WTC11 (cell line): ENCODE measurements at regions not wholly inside any gene's neighbourhood (a gene's known extent, or its start where the extent isn't known, plus 50 kb on each side); places are given as distances from the start of the nearest gene placed in this dataset.

Source experiments
- ATAC-seq: fragments of 200-7000 bp; cut with Tn5 transposase; 2 replicates; pipeline ENCODE4 v1.10.0; 2021; ENCODE audit warnings: mild to moderate bottlenecking, moderate library complexity
- CTCF ChIA-PET: fragments of 300-600 bp; sonication (Branson Sonifier 250); formaldehyde crosslinking; loops from one replicate; lab custom pipeline; 2021; ENCODE audit warnings: antibody characterized with exemption; lab: Charles Lee
- POLR2A ChIA-PET: fragments of 350-600 bp; sonication (Branson Sonifier 250); formaldehyde crosslinking; loops from one replicate; lab custom pipeline; 2021; ENCODE audit warnings: antibody characterized with exemption; lab: Charles Lee
- DNase-seq: peaks from one replicate; pipeline ENCODE4 v3.0.0; 2021; ENCODE audit warnings: low spot score
- H3K27ac Mint-ChIP-seq: 2 replicates; pipeline ENCODE4 v1.8.0; 2021; ENCODE audit warnings: mixed read lengths
- H3K27me3 Mint-ChIP-seq: 2 replicates; pipeline ENCODE4 v1.8.0; 2021; ENCODE audit warnings: low read depth, mild to moderate bottlenecking, moderate library complexity, mixed read lengths
- H3K36me3 Mint-ChIP-seq: 2 replicates; pipeline ENCODE4 v1.8.0; 2021; ENCODE audit warnings: mixed read lengths
- H3K4me1 Mint-ChIP-seq: 2 replicates; pipeline ENCODE4 v1.8.0; 2022; ENCODE audit warnings: mixed read lengths
- H3K4me3 Mint-ChIP-seq: 2 replicates; pipeline ENCODE4 v1.8.0; 2021; ENCODE audit warnings: mild to moderate bottlenecking, moderate library complexity, mixed read lengths
- H3K9me3 Mint-ChIP-seq: 2 replicates; pipeline ENCODE4 v1.8.0; 2021; ENCODE audit warnings: mixed read lengths
- ARID4B ChIP-seq: sonication (generic); formaldehyde crosslinking; IDR thresholded peaks from 2 replicates; pipeline ENCODE4 v1.8.0; 2023; ENCODE audit warnings: missing genetic modification reagents, mild to moderate bottlenecking, borderline replicate concordance
- CREM ChIP-seq: sonication (generic); formaldehyde crosslinking; IDR thresholded peaks from 2 replicates; pipeline ENCODE4 v1.8.1; 2022; ENCODE audit warnings: mild to moderate bottlenecking, missing genetic modification reagents, moderate library complexity
- CTCF ChIP-seq: fragments of 200-600 bp; IDR thresholded peaks from 2 replicates; pipeline ENCODE4 v1.8.0; 2022; ENCODE audit warnings: antibody characterized with exemption
- ELF4 ChIP-seq: sonication (generic); formaldehyde crosslinking; IDR thresholded peaks from 2 replicates; pipeline ENCODE4 v1.8.1; 2022; ENCODE audit warnings: low read depth, mild to moderate bottlenecking, moderate library complexity, missing genetic modification reagents
- ERG ChIP-seq: fragments of 250-450 bp; sonication (Bioruptor Pico); IDR thresholded peaks from 2 replicates; pipeline ENCODE4 v1.8.0; 2021; ENCODE audit warnings: mild to moderate bottlenecking
- FOXP1 ChIP-seq: sonication (generic); formaldehyde crosslinking; IDR thresholded peaks from 2 replicates; pipeline ENCODE4 v1.8.0; 2022; ENCODE audit warnings: missing genetic modification reagents, mild to moderate bottlenecking, moderate library complexity, borderline replicate concordance
- MLX ChIP-seq: sonication (generic); formaldehyde crosslinking; IDR thresholded peaks from 2 replicates; pipeline ENCODE4 v1.8.1; 2023; ENCODE audit warnings: mild to moderate bottlenecking, missing genetic modification reagents, moderate library complexity
- MYBL2 ChIP-seq: sonication (generic); formaldehyde crosslinking; IDR thresholded peaks from 2 replicates; pipeline ENCODE4 v1.8.1; 2023; ENCODE audit warnings: mild to moderate bottlenecking, moderate library complexity, missing genetic modification reagents
- NR3C1 ChIP-seq: sonication (generic); formaldehyde crosslinking; conservative IDR thresholded peaks from 2 replicates; pipeline ENCODE4 v1.8.1; 2023; ENCODE audit warnings: low read depth, mild to moderate bottlenecking, missing genetic modification reagents
- RORB ChIP-seq: fragments of 250-450 bp; sonication (Bioruptor Pico); IDR thresholded peaks from 2 replicates; pipeline ENCODE4 v1.9.0; 2021; ENCODE audit warnings: mild to moderate bottlenecking
- SMAD4 ChIP-seq: sonication (generic); formaldehyde crosslinking; IDR thresholded peaks from 2 replicates; pipeline ENCODE4 v1.8.0; 2022; ENCODE audit warnings: mild to moderate bottlenecking, missing genetic modification reagents
- TEAD1 ChIP-seq: sonication (generic); formaldehyde crosslinking; IDR thresholded peaks from 2 replicates; pipeline ENCODE4 v1.8.0; 2022; ENCODE audit warnings: mild to moderate bottlenecking, missing genetic modification reagents
- USF1 ChIP-seq: sonication (generic); formaldehyde crosslinking; IDR thresholded peaks from 2 replicates; pipeline ENCODE4 v1.8.0; 2022; ENCODE audit warnings: mild to moderate bottlenecking, missing genetic modification reagents
- ZNF219 ChIP-seq: sonication (generic); formaldehyde crosslinking; IDR thresholded peaks from 2 replicates; pipeline ENCODE4 v1.8.0; 2023; ENCODE audit warnings: missing genetic modification reagents, mild to moderate bottlenecking, borderline replicate concordance
- ZNF416 ChIP-seq: fragments of 250-450 bp; sonication (Bioruptor Pico); IDR thresholded peaks from 2 replicates; pipeline ENCODE4 v1.9.0; 2021; ENCODE audit warnings: mild to moderate bottlenecking, inconsistent platforms
- ZNF425 ChIP-seq: fragments of 250-450 bp; sonication (Bioruptor Pico); conservative IDR thresholded peaks from 2 replicates; pipeline ENCODE4 v1.9.0; 2021; ENCODE audit warnings: mild to moderate bottlenecking
- ZNF671 ChIP-seq: fragments of 250-450 bp; sonication (Bioruptor Pico); IDR thresholded peaks from 2 replicates; pipeline ENCODE4 v1.8.0; 2021; ENCODE audit warnings: mild to moderate bottlenecking

- CTCF ChIA-PET, result interaction anchor here (1.0 kb wide), 1 partner anchor 350 kb away, joined by 3 read pairs; no protein-coding TSS in a partner anchor
- Mint-ChIP-seq H3K36me3 (no peaks in the 10 kb centered on the region), H3K4me1 (peaks cover 21% of the 10 kb centered on the region), H3K4me3 (no peak overlapping the region), H3K27me3 (peaks cover 21% of the 10 kb centered on the region), H3K27ac (no peak overlapping the region), H3K9me3 (no peaks in the 10 kb centered on the region)
- ATAC-seq (no peak), DNase-seq (no peak)
- TF ChIP-seq ZNF219 (CRISPR knock-in tag) (no peak), NR3C1 (CRISPR knock-in tag) (no peak), CREM (no peak), ARID4B (CRISPR knock-in tag) (no peak), ZNF425 (CRISPR knock-in tag) (no peak), RORB (CRISPR knock-in tag) (no peak), ZNF671 (CRISPR knock-in tag) (no peak), SMAD4 (CRISPR knock-in tag) (no peak), ERG (CRISPR knock-in tag) (no peak), MYBL2 (CRISPR knock-in tag) (no peak), FOXP1 (CRISPR knock-in tag) (no peak), ELF4 (CRISPR knock-in tag) (no peak), USF1 (CRISPR knock-in tag) (no peak), ZNF416 (no peak), CTCF (no peak), TEAD1 (CRISPR knock-in tag) (no peak), MLX (CRISPR knock-in tag) (no peak)
- POLR2A ChIA-PET, result no interaction called here
Measured at GRCh38 chr7:16070806-16071205, 350.5 kb downstream of the CRPPA start.
